GM12872 (cell line): ENCODE measurements at regions not wholly inside any gene's neighbourhood (a gene's known extent, or its start where the extent isn't known, plus 50 kb on each side); places are given as distances from the start of the nearest gene placed in this dataset.

Experiments
- CTCF ChIP-seq: IDR thresholded peaks from 3 replicates; pipeline ENCODE4 v1.5.1; 2011; ENCODE audit warnings: low read depth, mild to moderate bottlenecking, low read length, moderate library complexity; ENCODE audit not compliant: insufficient read depth

- no peak for TF ChIP-seq CTCF
These were observed 628.7 kb downstream of the CCDC171 start for GRCh38 chr9:16181539-16181938.

- no peak for TF ChIP-seq CTCF
These were observed 629.9 kb downstream of the CCDC171 start for GRCh38 chr9:16182784-16183183.

DNA sequence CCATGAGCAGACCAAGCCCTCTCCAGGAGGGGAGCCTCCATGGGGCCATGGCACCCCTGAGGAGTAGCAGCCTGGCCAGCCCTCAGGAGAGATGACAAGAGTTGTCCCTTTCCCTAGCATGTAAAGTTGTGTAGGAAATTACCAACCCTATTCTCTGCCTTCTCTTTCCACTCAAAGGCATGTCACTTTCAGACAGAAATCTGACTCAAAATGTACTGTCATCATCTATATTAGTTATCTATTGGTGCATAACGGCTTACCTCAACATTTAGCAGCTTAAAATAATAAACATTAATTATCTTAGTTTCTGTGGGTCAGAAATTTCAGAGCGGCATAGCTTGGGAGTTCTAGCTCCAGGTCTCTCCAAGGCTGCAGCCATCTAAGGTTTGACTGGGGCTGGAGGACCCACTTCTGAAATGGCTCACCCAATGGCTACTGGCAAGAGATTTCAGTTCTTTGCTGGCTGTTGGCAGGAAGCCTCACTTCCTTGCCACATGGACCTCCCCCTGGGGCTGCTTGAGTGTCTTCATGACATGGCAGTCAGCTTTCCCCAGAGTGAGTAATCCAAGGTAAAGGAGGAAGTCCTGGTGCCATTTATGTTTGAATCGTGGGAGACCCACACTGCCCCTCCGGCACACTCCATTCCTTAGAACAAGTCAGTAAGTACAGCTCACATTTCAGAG lies 632.3 kb downstream of the CCDC171 start:
- TF ChIP-seq CTCF = no peak

GRCh38 chr9:16191191-16191590 lies 638.3 kb downstream of the CCDC171 start:
- no peak for TF ChIP-seq CTCF

GRCh38 chr9:16191691-16192402 lies 639.0 kb downstream of the CCDC171 start:
- peak; percentile 87 for TF ChIP-seq CTCF

DNA sequence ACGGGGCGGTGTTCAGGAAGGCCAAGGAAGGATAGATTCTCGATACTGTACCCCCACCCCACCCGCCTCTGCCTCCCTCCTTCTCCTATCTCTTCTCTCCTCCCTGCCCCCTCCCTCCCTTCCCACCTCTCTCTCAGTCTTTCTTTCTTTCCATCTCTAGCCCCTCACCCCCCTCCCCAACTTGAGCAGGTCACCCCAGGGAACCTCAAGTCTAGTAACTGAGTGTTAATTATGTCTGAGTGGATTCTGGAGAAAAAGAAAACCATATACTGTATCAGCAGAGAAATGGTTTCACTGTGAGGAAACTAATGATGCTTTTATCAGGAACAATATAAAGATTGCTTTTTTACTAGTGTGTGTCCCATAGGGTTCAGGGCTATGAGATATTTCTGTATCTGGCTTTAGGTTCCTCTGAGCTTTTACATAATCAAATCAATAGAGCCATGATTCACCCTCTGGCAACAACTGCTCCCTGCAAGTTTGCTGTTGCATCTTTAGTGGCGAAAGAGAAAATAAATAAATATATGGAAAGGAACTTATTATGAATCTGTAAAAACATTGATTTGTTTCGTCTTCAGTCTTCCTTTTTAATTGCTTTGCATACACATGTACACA lies 639.7 kb downstream of the CCDC171 start:
- no peak for TF ChIP-seq CTCF

DNA sequence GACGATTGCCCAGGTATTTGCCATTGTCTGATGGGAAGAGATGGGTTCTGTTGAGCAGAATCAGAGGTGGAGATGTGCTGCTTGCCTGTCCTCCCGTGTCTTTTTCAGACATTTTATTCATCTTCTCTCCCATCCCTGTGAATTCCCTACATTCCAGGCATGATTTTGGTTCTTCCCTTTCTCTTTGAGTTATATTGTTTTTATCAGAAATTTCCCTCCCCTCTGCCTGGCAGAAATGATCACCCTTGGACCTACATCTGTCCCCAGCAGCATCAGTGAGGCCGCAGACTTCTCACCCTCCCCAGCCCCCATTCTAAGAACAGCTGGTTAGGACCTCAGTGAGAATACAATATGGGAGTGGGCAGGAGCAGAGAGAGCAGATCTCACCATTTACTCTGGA lies 640.2 kb downstream of the CCDC171 start:
- TF ChIP-seq CTCF = no peak
